Activated CD4-positive, alpha-beta T cell treated with anti-CD3 and anti-CD28 coated beads for 48 hours (primary cell): ENCODE measurements at regions not wholly inside any gene's neighbourhood (a gene's known extent, or its start where the extent isn't known, plus 50 kb on each side); places are given as distances from the start of the nearest gene placed in this dataset.
"Not testable (repeated sequence)": the region's sequence is repeated elsewhere in the genome, so short reads cannot be mapped to it uniquely, and the experiment has no call there.

ENCODE experiments used
- DNase-seq: peaks from one replicate; pipeline ENCODE4 v3.0.0-alpha.2; 2020

DNA sequence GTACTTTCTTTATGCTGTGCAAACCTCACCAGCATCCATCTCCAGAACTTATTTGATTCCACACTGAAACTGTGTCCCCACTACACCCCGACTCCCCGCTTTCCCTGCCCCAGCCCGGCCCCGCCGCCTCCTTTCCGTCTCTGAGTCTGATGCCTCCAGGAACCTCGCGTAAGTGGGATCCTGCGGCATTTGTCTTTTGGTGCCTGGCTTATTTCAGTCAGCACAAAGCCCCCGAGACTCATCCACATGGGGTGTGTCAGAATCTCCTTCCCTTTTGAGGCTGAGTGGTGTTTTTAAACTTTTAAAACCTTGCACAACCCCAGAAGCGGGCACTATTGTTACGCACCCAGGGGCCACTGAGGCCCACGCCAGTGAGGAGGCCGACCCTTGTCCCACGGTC is 214.4 kb downstream of the BANP start:
- DNase-seq, result not testable (repeated sequence)

DNA sequence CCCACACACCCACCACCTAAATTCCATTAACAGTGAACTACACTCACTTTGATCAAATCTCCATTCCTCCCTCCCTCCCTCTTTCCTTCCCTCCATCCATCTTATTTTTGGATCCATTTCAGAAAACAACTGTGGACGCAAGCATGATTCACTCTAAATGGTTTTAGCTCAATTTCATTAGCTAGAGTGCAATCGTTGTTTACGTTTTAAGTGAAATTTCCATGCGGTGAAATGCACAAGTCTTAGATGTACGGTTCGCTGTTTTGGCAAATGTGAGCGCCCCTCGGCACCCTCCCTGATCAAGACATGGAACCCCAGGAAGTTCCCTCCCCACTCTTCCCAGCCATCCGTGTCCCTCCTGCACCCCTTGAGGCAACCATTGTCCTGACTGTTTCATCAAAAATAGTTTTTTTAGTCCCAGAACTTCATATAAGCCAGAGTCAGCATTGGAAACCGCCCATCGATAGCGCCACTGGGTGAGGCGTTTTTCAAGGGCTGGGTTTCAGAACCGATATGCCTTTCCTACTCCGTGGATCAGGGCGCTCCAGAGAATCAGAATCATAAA is 215.1 kb downstream of the BANP start:
- DNase-seq, result not testable (repeated sequence)

GRCh38 chr16:88167798-88168556 is 214.8 kb upstream of the ZNF469 start:
- DNase-seq, result not testable (repeated sequence)

DNA sequence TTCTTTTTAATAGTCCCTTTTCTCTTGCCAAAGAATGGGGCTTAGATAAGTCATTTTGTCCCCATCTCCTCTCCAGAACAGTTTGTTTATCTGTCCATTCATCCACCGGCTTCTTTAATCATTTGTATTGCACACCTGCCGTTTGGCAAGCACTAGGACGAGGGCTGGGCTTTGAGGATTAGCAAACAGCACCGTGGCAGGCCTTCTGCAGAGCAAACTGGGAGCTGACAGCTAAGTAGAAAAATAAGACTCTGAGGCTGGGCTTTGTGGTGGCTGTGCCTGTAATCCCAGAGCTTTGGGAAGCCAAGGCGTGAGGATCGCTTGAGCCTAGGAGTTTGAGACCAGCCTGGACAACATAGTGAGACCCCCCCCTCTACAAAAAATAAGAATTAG is 214.2 kb upstream of the ZNF469 start:
- DNase-seq, result not testable (repeated sequence)

- DNase-seq, result not testable (repeated sequence)
Measured at GRCh38 chr16:88169136-88169830, 213.5 kb upstream of the ZNF469 start.

DNA sequence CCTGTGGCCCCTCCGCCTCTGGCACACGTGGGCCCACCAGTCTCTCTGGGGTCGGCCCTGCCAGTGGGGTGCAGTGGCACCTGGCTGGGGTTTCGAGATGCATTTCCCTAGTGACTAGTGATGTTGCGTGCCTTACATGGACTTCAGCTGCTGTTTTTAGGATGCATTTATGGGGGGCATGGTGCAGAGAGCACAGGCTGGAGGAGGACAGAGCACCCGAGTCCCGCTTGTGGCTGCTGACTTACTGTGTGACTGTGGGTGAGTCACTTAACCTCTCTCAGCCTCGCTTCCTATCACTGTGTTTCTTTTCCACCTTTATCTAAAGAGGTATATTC is 213.0 kb upstream of the ZNF469 start:
- DNase-seq, result not testable (repeated sequence)

DNA sequence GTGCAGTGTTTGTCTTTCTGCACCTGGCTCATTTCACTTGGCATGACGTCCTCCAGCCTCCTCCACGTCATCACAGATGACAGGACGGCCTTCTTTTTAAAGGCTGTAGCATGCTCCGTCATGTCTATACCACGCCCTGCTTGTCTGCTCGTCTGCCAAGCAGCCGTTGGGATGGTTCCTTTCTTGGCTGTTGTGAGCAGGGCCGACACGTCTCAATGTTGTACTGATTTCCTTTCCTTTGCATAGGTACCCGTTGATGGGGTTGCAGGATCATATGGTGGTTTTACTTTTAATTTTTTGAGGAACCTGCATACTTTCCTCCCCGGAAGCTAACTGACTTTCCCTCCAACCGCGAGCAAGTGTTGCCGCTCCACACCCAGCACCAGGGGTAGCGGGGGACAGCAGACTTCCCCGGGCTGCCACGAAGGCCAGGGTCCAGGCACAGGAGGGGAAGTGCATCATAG is 212.2 kb upstream of the ZNF469 start:
- no peak for DNase-seq

DNA sequence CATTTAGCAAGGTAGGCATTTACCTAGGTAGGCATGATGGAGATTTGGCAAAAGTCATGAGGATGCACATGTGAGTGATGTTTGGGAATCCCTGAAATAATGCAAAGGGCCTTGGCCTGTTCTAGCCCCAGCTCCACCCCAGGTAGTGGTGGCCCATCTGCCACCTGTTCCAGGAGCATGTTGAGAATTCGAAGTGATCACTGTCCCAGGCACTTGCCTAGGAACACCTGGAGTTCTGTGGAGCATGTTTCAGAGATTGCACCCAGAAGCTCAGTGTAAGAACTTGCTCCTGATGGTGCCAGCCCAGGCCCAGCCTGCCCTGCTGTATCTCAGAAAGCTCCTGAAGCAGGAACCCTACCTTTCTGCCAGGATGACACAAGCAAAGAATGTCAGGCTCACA is 211.6 kb upstream of the ZNF469 start:
- not testable (repeated sequence) for DNase-seq

DNA sequence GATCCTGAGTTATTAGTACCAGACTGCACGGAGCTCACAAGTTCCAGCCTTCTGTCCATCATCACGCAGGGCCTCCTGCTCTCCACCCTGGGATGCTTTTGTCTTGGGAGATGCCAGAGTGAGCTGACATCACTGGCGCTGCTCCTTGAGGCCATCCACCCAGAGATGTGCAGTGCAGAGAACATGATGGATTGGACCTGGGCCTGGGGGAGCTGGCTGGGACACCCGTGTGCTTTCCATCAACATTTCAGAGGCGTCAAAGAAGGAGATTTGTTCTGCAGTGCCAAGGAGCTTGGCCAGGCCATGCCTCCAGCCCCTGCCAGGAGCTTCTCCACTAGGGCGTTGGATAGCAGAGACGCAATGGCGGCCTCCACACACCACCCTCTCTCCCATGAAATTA is 206.6 kb upstream of the ZNF469 start:
- DNase-seq, result not testable (repeated sequence)

DNA sequence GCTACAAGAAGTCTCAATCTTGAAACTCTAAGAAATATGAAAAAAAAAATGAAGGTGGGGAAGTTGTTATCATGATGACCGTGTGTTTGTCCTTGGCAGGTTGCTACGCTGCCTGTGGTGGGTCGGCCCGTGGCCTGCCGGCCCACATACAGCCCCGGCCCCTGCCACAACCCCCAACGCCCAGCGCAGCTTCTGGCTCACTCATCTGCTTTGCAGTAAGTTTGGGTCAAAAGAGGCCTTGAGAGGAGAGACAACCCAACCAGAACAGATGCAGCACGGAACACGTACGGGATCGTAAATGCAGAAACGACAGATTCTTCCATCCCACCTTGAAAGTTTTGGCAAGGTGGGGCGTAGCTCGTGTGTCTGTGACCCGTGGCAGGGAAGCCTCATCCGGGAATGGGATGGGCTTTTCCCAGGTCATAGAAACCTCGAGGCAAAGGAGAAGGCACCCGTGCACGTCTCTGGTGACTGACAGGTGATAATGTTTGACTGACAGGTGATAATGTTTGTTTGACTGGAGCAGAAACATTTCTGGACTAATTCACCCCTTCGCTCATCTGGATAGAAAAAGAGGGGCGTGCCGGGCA is 206.1 kb upstream of the ZNF469 start:
- not testable (repeated sequence) for DNase-seq

- DNase-seq, result not testable (repeated sequence)
Measured at GRCh38 chr16:88178251-88178650, 204.5 kb upstream of the ZNF469 start.

DNA sequence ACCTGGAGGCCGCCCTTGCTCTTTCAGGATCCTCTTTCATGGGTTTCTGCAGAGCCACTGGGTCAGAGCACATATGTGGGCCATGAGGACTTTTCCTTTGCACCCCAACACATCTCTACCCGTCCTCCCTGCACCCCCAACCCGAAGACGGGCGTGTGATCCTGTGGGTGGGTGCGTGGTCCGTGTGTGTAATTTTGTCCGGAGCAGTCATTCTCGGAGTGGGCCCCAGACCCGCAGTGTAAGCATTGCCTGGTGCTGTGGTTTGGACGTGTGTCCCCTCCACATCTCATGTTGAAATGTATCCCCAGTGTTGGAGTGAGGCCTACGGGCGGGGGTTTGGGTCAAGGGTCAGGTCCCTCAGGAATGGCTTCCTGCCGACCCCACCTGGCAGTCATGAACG is 203.9 kb upstream of the ZNF469 start:
- not testable (repeated sequence) for DNase-seq

DNA sequence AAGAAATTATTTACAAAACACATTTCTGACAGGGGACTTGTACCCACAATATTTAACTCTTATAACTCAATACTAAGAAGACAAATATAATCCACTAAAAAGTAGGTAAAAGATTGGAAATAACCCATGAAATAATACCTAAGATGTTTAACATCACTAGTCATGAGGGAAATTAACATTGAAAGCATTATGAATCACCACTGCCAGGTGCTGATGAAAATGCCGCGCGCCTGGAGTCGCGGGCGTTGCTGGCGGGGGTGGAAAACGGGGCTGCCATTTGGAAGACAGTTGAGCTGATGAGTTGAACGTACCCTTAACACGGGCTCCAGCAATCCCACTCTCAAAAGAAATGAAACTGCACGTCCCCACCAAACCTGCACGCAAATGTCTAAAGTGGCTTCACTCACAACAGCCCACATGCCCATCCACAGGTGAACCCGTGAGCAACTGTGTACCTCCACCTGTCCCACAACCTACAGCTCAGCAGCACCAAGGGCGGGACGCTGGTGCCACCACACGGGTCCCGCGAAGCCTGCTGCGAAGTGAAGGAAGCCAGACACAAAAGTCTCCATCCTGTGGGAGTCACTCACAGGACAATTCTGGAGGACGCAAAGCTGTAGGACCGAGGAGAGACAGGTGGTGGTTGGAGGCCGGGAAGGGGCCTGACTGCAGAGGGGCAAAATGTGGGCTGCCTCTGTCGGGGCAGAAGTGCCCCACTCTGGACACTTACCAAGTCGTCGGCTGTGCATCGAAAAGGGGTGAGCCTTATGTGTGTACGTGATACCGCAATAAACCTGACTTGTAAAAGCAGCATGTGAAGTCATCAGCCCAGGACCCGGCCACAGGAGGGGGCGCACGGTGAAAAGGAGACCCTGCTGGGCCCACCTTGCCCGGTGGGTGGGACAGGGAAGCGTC is 199.5 kb upstream of the ZNF469 start:
- DNase-seq, result not testable (repeated sequence)

DNA sequence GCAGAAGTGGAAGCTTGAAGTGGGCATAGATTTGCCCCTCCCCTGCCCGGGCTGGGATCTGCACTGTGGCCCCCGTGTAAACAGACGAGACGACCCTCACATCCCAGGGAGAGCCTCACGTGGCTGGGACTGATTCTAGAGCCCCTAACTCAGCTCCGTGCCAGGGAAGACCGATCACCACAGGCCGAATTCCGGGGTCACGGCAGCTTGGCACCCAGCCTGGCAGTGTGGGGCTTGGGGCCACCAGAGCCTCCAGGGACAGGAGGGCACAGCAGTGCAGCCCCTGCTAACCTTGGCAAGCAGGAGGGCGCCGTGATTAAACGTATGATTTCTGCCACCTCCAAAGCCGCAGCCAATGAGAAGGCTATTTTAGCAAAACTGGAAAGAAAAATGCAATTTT is 198.7 kb upstream of the ZNF469 start:
- not testable (repeated sequence) for DNase-seq

- DNase-seq, result not testable (repeated sequence)
Measured at GRCh38 chr16:88184566-88185355, 198.0 kb upstream of the ZNF469 start.

DNA sequence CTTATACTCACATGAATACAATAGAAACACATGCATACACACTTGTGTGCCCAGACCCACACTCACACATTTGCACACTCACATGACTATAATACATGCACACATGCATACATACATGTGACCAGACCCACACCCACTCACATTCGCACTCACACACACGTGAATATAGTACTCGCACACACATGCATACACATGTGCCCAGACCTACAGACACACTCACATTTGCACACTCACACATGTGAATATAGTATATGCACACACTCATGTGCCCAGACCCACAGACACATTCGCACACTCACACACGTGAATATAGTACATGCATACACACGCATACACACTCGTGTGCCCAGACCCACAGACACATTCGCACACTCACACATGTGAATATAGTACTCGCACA is 197.4 kb upstream of the ZNF469 start:
- not testable (repeated sequence) for DNase-seq

DNA sequence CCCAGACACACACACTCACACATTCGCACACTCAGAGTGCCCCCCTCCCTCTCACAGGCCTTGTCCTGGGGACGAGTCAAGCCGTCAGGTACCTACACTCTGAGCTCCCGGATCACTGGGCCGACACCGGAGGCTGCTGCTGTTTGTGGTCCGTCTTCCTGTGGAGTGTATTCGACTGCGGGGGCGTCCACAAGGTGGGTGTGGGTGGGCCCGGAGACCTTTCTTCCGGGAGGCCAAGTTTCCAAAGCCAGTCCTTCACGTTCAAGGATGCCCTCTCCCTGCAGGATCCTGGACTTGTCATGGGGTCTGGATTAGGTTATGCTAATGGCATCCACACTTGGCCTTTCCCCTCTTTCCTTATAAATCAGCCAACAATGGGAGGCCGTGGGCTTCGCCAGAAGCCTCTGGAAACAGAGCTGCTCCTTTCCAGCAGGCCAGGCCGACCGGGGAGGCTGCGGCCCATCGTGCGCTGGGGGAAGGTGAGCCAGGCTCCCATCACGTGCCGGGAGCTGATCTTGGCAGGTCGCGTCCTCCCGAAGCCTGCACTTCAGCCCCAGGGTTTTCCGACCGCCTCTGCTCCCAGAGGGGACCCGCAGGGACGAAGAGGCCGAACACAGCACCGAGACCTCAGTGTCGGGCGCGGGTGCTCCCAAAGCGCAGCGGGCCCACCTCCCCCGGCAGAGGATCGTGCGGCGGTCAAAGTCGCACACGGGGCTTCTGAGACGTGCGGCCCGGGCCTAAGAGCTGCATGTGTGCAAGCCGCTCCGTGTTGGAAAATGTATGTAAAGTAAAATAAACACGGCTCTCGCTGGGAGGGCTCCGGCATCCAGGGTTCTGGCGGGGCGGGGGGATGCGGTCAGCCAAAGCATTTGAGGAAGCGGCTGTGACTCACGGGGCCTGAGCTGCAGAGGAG is 196.5 kb upstream of the ZNF469 start:
- not testable (repeated sequence) for DNase-seq

DNA sequence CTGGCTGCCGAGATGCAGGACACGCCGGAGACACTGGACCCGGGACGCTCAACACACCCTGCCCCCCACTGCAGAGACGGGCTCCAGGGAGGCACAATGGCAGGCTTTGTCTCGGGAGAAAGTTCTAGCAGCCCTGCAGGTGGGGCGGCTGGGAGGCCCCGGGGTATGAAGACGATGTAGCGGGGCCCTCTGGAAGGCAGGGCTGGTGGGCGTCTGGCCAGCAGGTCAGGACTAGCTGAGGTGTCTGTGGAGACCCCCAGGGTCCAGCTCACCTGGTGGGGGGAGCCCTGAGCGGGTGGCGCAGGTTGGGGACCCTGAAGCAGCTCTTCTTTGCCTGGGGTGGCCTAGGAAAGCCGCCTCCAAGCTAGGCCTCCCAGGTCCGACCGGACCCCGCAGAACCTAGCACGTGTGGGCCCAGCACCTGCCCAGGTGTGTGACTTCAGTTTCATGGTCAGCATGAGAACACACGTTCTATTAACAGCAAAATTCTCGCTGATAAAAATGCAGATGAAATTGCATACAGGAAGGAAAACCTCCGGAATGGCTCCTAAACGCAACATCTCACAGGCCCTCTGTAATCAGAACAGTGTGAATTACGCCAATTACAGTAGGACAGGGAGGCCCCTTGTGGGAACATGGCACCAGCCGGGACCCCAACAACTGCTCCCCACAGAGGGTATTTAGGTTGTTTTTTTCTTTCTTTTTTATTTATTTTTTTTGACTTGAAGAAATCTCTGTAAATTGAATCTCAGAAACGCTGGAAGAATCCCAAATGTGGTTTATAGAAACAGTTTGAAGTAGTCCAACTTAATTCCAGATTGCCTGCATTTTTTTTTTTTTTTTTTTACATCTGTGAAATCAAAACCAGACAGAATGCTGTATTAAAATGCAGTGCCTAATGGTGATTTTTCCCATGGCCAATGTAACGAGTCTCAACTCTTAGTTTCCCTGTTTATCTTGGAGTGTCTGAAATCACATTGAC is 195.6 kb upstream of the ZNF469 start:
- DNase-seq, result not testable (repeated sequence)
